Fibroblast of gingiva (primary cell): ENCODE measurements at regions not wholly inside any gene's neighbourhood (a gene's known extent, or its start where the extent isn't known, plus 50 kb on each side); places are given as distances from the start of the nearest gene placed in this dataset.
"Not testable (repeated sequence)": the region's sequence is repeated elsewhere in the genome, so short reads cannot be mapped to it uniquely, and the experiment has no call there.

Experiments used
- DNase-seq: peaks from one replicate; pipeline ENCODE4 v3.0.0-alpha.2; 2011; ENCODE audit warnings: low read depth

- DNase-seq, result no peak
These were observed 191.9 kb downstream of the RRAGC start for GRCh38 chr1:38667626-38668025.

- DNase-seq, result no peak
These were observed 197.4 kb downstream of the RRAGC start for GRCh38 chr1:38662126-38662525.

- DNase-seq, result no peak
These were observed 200.7 kb downstream of the RRAGC start for GRCh38 chr1:38658883-38659282.

GRCh38 chr1:38657873-38658272 is 201.7 kb downstream of the RRAGC start:
- DNase-seq, result no peak

GRCh38 chr1:38657207-38657840 is 202.2 kb downstream of the RRAGC start:
- DNase-seq, result no peak

- no peak for DNase-seq
These were observed 202.8 kb downstream of the RRAGC start for GRCh38 chr1:38656726-38657125.

- DNase-seq, result no peak
These were observed 207.4 kb downstream of the RRAGC start for GRCh38 chr1:38652217-38652616.

GRCh38 chr1:38651669-38652068 is 207.9 kb downstream of the RRAGC start:
- DNase-seq, result no peak

- no peak for DNase-seq
These were observed 211.2 kb downstream of the RRAGC start for GRCh38 chr1:38648417-38648816.

GRCh38 chr1:38647341-38647740 is 212.2 kb downstream of the RRAGC start:
- DNase-seq, result not testable (repeated sequence)

- no peak for DNase-seq
These were observed 215.5 kb downstream of the RRAGC start for GRCh38 chr1:38644092-38644491.

GRCh38 chr1:38641661-38642060 is 217.9 kb downstream of the RRAGC start:
- DNase-seq, result no peak

GRCh38 chr1:38640371-38640770 is 219.2 kb downstream of the RRAGC start:
- DNase-seq, result no peak

- DNase-seq, result no peak
These were observed 231.3 kb downstream of the RRAGC start for GRCh38 chr1:38628241-38628640.

- DNase-seq, result no peak
These were observed 233.6 kb downstream of the RRAGC start for GRCh38 chr1:38625939-38626338.

- no peak for DNase-seq
These were observed 235.1 kb downstream of the RRAGC start for GRCh38 chr1:38624336-38625039.

GRCh38 chr1:38623529-38623928 is 236.0 kb downstream of the RRAGC start:
- DNase-seq, result no peak

- DNase-seq, result no peak
These were observed 237.4 kb downstream of the RRAGC start for GRCh38 chr1:38622197-38622596.

- DNase-seq, result no peak
These were observed 242.7 kb downstream of the RRAGC start for GRCh38 chr1:38616846-38617245.

GRCh38 chr1:38615680-38616079 is 243.9 kb downstream of the RRAGC start:
- no peak for DNase-seq

GRCh38 chr1:38614861-38615260 is 244.7 kb downstream of the RRAGC start:
- DNase-seq, result no peak

- DNase-seq, result no peak
These were observed 245.6 kb downstream of the RRAGC start for GRCh38 chr1:38613996-38614395.

- no peak for DNase-seq
These were observed 246.6 kb downstream of the RRAGC start for GRCh38 chr1:38612951-38613350.

- no peak for DNase-seq
These were observed 247.8 kb downstream of the RRAGC start for GRCh38 chr1:38611664-38612211.
